Gastrocnemius medialis (tissue), 4 donors: ENCODE measurements at regions not wholly inside any gene's neighbourhood (a gene's known extent, or its start where the extent isn't known, plus 50 kb on each side); places are given as distances from the start of the nearest gene placed in this dataset.

Source experiments
- ATAC-seq, 2 donors: fragments of 150-250 bp; one replicate each; pipeline ENCODE4 v1.9.1; 2016
- DNase-seq, 2 donors: peaks; one replicate each; pipeline ENCODE4 v3.0.0-alpha.2; 2019
- H3K27ac ChIP-seq, 4 donors: fragments of 200-600 bp; sonication (generic); 1 replicate in 1 of 4; 2 replicates in 3 of 4; pipeline ENCODE4 v1.5.1; 2016 to 2018; ENCODE audit warnings: mild to moderate bottlenecking in 2 of 4, moderate library complexity in 1 of 4
- H3K27me3 ChIP-seq, 3 donors: fragments of 200-600 bp; sonication (generic) in 2 of 3; 1 replicate in 1 of 3; 2 replicates in 2 of 3; pipeline versions ENCODE4 v1.5.1 to v1.6.0; 2016 to 2019; ENCODE audit warnings: mild to moderate bottlenecking in 1 of 3, moderate library complexity in 1 of 3
- H3K36me3 ChIP-seq, 2 donors: fragments of 200-600 bp; sonication (generic) in 1 of 2; one replicate each; pipeline ENCODE4 v1.5.1; 2017 to 2018
- H3K4me1 ChIP-seq, 2 donors: fragments of 200-600 bp; sonication (generic) in 1 of 2; one replicate each; pipeline ENCODE4 v1.5.1; 2016 to 2017; ENCODE audit warnings: mild to moderate bottlenecking in 2 of 2
- H3K4me3 ChIP-seq, 4 donors: fragments of 200-600 bp; sonication (generic) in 3 of 4; 1 replicate in 1 of 4; 2 replicates in 3 of 4; pipeline ENCODE4 v1.5.1; 2016 to 2019; ENCODE audit warnings: mild to moderate bottlenecking in 2 of 4
- H3K9me3 ChIP-seq, 3 donors: fragments of 200-600 bp; sonication (generic) in 2 of 3; 1 replicate in 1 of 3; 2 replicates in 2 of 3; pipeline ENCODE4 v1.5.1; 2016 to 2019
- CTCF ChIP-seq, 5 experiments: fragments of 450-650 bp in 3 of 5; fragments of 200-600 bp in 2 of 5; sonication (generic) in 2 of 5; IDR thresholded peaks in 4 of 5; conservative IDR thresholded peaks in 1 of 5; 1 replicate in 4 of 5; 2 replicates in 1 of 5; pipeline ENCODE4 v1.5.1; 2016 to 2019; ENCODE audit warnings: antibody characterized with exemption in 5 of 5, mild to moderate bottlenecking in 3 of 5, moderate library complexity in 3 of 5
- POLR2A ChIP-seq, 2 donors: fragments of 450-650 bp; IDR thresholded peaks; one replicate each; pipeline ENCODE4 v1.6.1; 2017; ENCODE audit warnings: antibody characterized with exemption in 2 of 2, mild to moderate bottlenecking in 2 of 2, moderate library complexity in 2 of 2
- in situ Hi-C, 4 donors: fragments of 200-750 bp; cut with MboI; loops; one replicate each; pipeline versions ENCODE4 v1.15.0 to v1.8.0; 2017; ENCODE audit warnings: low sequenced_read_pairs in 4 of 4
- intact Hi-C: fragments of 100-400 bp; cut with DNase I; formaldehyde crosslinking; loops from one replicate; pipeline ENCODE4 v1.15.1; 2023; ENCODE audit warnings: low total_unique reads

DNA sequence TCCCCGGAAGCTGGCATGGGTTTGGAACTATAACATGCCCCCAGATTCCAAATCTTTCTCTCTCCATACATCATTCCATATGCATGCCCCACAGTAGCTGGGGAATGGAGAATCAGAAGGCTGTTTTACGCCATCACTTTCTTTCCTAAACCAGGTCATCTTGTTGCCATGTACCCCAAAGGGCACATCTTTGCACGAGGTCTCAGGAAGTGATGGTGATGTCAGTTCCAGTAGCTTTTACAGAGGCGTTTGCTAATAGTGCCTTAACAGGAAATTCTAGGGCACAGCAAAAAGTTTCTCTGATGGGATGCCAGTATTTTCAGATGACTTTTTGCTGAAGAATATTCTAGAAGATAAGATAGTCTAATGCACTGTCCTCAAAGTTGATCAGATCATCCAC, 241.5 kb downstream of the MAF start:
- no peak overlapping the region for H3K4me3 ChIP-seq
- peaks cover 29 to 37% of the 10 kb centered on the region in 2 donors for H3K4me1 ChIP-seq
- TF ChIP-seq CTCF (IDR thresholded peaks at IDR 0.05 in 4 of 5, conservative IDR thresholded peaks at IDR 0.05 in 1 of 5) = no peak
- H3K27me3 ChIP-seq = no peaks in the 10 kb centered on the region
- DNase-seq (no peak), ATAC-seq (no peak)
- in situ Hi-C loops (no loop called here), intact Hi-C loops (no loop called here)
- H3K36me3 ChIP-seq = no peaks in the 10 kb centered on the region
- H3K27ac ChIP-seq = peak overlapping the region in 1 of 4 donors; percentile 61
- H3K9me3 ChIP-seq = no peaks in the 10 kb centered on the region

DNA sequence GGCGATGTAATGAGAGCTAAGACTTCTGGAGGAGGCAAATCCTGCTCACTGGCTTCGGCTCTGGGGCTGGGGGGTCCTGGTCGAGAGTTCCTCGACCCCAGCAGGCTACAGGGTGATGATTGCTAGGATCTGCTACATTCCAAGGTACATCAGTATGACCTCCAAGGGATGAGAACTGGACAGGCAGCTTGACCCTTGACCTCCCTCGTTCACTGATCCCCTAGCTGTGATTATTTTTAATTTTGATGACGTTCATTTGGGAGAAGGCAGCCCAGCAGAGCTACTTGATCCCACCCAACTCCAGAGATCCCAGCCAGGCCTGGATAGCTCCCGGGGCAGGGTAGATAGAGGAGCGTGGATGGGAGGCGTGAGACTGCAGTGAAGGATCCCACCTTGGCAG, 242.3 kb downstream of the MAF start:
- no peaks in the 10 kb centered on the region for H3K9me3 ChIP-seq
- intact Hi-C loops (no loop called here), in situ Hi-C loops (no loop called here)
- H3K4me1 ChIP-seq = peaks cover 29 to 37% of the 10 kb centered on the region in 2 donors
- TF ChIP-seq CTCF (IDR thresholded peaks at IDR 0.05 in 4 of 5, conservative IDR thresholded peaks at IDR 0.05 in 1 of 5) (no peak), POLR2A (IDR thresholded peaks at IDR 0.05) (no peak)
- ATAC-seq (no peak), DNase-seq (no peak)
- no peaks in the 10 kb centered on the region for H3K36me3 ChIP-seq
- no peaks in the 10 kb centered on the region for H3K27me3 ChIP-seq
- no peak overlapping the region for H3K4me3 ChIP-seq
- peak overlapping the region in 2 of 4 donors; percentile 28 to 61 for H3K27ac ChIP-seq

- intact Hi-C loops (no loop called here), in situ Hi-C loops (no loop called here)
- no peaks in the 10 kb centered on the region for H3K9me3 ChIP-seq
- H3K27ac ChIP-seq = no peak overlapping the region
- ATAC-seq = no peak
- H3K36me3 ChIP-seq = no peaks in the 10 kb centered on the region
- TF ChIP-seq CTCF (IDR thresholded peaks at IDR 0.05 in 4 of 5, conservative IDR thresholded peaks at IDR 0.05 in 1 of 5) (no peak), POLR2A (IDR thresholded peaks at IDR 0.05) (no peak)
- H3K4me1 ChIP-seq = peaks cover 23 to 27% of the 10 kb centered on the region in 2 donors
- H3K4me3 ChIP-seq = no peak overlapping the region
- H3K27me3 ChIP-seq = no peaks in the 10 kb centered on the region
- no peak for DNase-seq
Measured at GRCh38 chr16:79355600-79356358, 244.8 kb downstream of the MAF start.

DNA sequence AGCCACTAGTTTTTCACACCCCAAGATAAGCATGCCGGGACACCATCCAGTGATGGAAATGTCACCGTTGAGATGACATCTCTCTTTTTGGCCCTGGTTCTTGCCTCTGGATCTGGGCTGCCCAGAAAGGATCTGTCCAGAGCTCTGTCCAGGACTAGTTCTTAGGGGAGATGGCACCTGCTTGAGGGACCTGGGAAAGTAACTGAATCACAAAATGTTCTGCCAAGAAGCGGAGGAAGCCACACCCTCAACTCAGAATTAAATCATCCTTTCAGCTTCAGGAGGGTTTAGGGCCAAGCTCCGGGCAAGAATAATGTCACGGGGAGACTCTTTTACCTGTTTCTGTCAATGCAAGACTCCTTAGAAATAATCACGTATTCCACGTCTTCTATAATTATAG, 248.6 kb downstream of the MAF start:
- Histone ChIP-seq H3K4me1 (peaks cover 7 to 22% of the 10 kb centered on the region in 2 donors), H3K27me3 (no peaks in the 10 kb centered on the region), H3K4me3 (no peak overlapping the region), H3K36me3 (no peaks in the 10 kb centered on the region), H3K27ac (peak overlapping the region; percentile 22 to 79 (median 62)), H3K9me3 (no peaks in the 10 kb centered on the region)
- intact Hi-C loops (no loop called here), in situ Hi-C loops (no loop called here)
- DNase-seq (peak; percentile 43 to 76), ATAC-seq (peak; percentile 90 to 92)
- TF ChIP-seq POLR2A (IDR thresholded peaks at IDR 0.05) (no peak), CTCF (IDR thresholded peaks at IDR 0.05 in 4 of 5, conservative IDR thresholded peaks at IDR 0.05 in 1 of 5) (no peak)

DNA sequence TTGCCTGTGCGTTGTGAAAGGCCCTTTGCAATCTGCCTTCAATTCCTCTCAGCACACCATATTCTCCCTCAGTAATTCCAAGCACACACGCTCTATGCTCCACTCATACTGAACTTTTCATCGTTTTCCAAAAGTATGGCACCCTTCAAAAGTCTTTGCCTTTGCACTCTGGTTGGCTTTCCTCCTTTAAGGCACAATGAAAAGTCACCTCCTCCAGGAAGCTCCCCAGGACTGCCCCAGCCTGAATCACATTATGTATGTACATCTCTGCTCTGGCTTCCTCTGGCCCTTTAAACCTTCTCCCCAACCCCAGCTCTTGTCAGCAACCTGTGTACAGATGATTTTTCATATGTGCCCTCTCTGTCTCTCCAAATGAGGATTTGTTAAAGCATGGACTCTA, 250.7 kb downstream of the MAF start:
- no peaks in the 10 kb centered on the region for H3K27me3 ChIP-seq
- peaks cover 2 to 19% of the 10 kb centered on the region in 2 donors for H3K4me1 ChIP-seq
- no peak for ATAC-seq
- H3K27ac ChIP-seq = no peak overlapping the region
- H3K4me3 ChIP-seq = no peak overlapping the region
- no peaks in the 10 kb centered on the region for H3K36me3 ChIP-seq
- DNase-seq = no peak
- in situ Hi-C loops = no loop called here
- TF ChIP-seq POLR2A (IDR thresholded peaks at IDR 0.05) = no peak
- H3K9me3 ChIP-seq = no peaks in the 10 kb centered on the region
- intact Hi-C loops = no loop called here
